Large intestine (tissue), 3 donors: ENCODE measurements at regions not wholly inside any gene's neighbourhood (a gene's known extent, or its start where the extent isn't known, plus 50 kb on each side); places are given as distances from the start of the nearest gene placed in this dataset.

Source experiments
- DNase-seq, 2 donors: peaks; one replicate each; pipeline versions ENCODE4 v3.0.0 to v3.0.0-alpha.2; 2013
- H3K27ac ChIP-seq: one replicate; pipeline ENCODE4 v1.5.1; 2013; ENCODE audit warnings: low read length
- H3K27me3 ChIP-seq: 2 replicates; pipeline ENCODE4 v1.6.1; 2013; ENCODE audit warnings: low read length; ENCODE audit not compliant: control insufficient read depth, insufficient read depth
- H3K36me3 ChIP-seq: 2 replicates; pipeline ENCODE4 v1.6.1; 2013; ENCODE audit warnings: low read length; ENCODE audit not compliant: control insufficient read depth, insufficient read depth
- H3K4me1 ChIP-seq: one replicate; pipeline ENCODE4 v1.6.1; 2013; ENCODE audit warnings: low read length; ENCODE audit not compliant: control insufficient read depth, insufficient read depth
- H3K4me3 ChIP-seq: one replicate; pipeline ENCODE4 v1.5.1; 2013; ENCODE audit warnings: low read length
- H3K9me3 ChIP-seq: one replicate; pipeline ENCODE4 v1.6.1; 2013; ENCODE audit warnings: mild to moderate bottlenecking, low read depth, low read length, moderate library complexity; ENCODE audit not compliant: control insufficient read depth
- WGBS: methylation state at CpG from one replicate; pipeline ENCODE4 v1.1.5; 2013; ENCODE audit warnings: low lambda C conversion rate; ENCODE audit not compliant: insufficient coverage; 5-methylcytosine and 5-hydroxymethylcytosine counted together

- Histone ChIP-seq H3K4me1 (peaks cover 4% of the 10 kb centered on the region), H3K27ac (peak overlapping the region; percentile 40), H3K27me3 (no peaks in the 10 kb centered on the region), H3K4me3 (no peak overlapping the region), H3K9me3 (no peaks in the 10 kb centered on the region), H3K36me3 (no peaks in the 10 kb centered on the region)
- peak in 1 of 2 donors; percentile 27 for DNase-seq
- 38% methylated on average over 1 of the region's 2 CpGs for WGBS
Observed at GRCh38 chr10:57884965-57885617, 382.6 kb downstream of the IPMK start.

- DNase-seq: no peak
- Histone ChIP-seq H3K4me1 (peaks cover 4% of the 10 kb centered on the region), H3K4me3 (no peak overlapping the region), H3K36me3 (no peaks in the 10 kb centered on the region), H3K27me3 (no peaks in the 10 kb centered on the region), H3K27ac (peak overlapping the region; percentile 40), H3K9me3 (no peaks in the 10 kb centered on the region)
- WGBS: 71% methylated on average over 1 of the region's 2 CpGs
Observed at GRCh38 chr10:57884407-57884806, 383.3 kb downstream of the IPMK start.

- Histone ChIP-seq H3K9me3 (no peaks in the 10 kb centered on the region), H3K4me3 (no peak overlapping the region), H3K4me1 (peaks cover 4% of the 10 kb centered on the region), H3K27ac (no peak overlapping the region), H3K36me3 (no peaks in the 10 kb centered on the region), H3K27me3 (no peaks in the 10 kb centered on the region)
- DNase-seq: no peak
- no CpG with 5 or more reads among the region's 1 CpG for WGBS
Observed at GRCh38 chr10:57880446-57881227, 387.1 kb downstream of the IPMK start.

GRCh38 chr10:57874810-57875209 is 392.9 kb downstream of the IPMK start:
- H3K27ac ChIP-seq: no peak overlapping the region
- H3K4me1 ChIP-seq: no peaks in the 10 kb centered on the region
- DNase-seq: no peak
- no peak overlapping the region for H3K4me3 ChIP-seq
- no peaks in the 10 kb centered on the region for H3K27me3 ChIP-seq
- WGBS: 100% methylated on average over 1 of the region's 4 CpGs
- no peaks in the 10 kb centered on the region for H3K9me3 ChIP-seq
- H3K36me3 ChIP-seq: no peaks in the 10 kb centered on the region

GRCh38 chr10:57867241-57867640 is 400.5 kb downstream of the IPMK start:
- WGBS: 38% methylated on average over 1 of the region's 1 CpG

GRCh38 chr10:57864765-57865680 is 402.7 kb downstream of the IPMK start:
- H3K4me3 ChIP-seq: no peak overlapping the region
- peak; percentile 84 to 92 for DNase-seq
- H3K36me3 ChIP-seq: no peaks in the 10 kb centered on the region
- H3K4me1 ChIP-seq: peaks cover 19% of the 10 kb centered on the region
- H3K27ac ChIP-seq: peak overlapping the region; percentile 49
- no CpG with 5 or more reads among the region's 2 CpGs for WGBS
- no peaks in the 10 kb centered on the region for H3K9me3 ChIP-seq
- no peaks in the 10 kb centered on the region for H3K27me3 ChIP-seq

More at GRCh38 chr10:57867241-57867640, 400.5 kb downstream of the IPMK start:
- no peak overlapping the region for H3K27ac ChIP-seq
- DNase-seq: no peak
- no peak overlapping the region for H3K4me3 ChIP-seq
- H3K27me3 ChIP-seq: no peaks in the 10 kb centered on the region
- H3K36me3 ChIP-seq: no peaks in the 10 kb centered on the region
- H3K4me1 ChIP-seq: peaks cover 19% of the 10 kb centered on the region
- no peaks in the 10 kb centered on the region for H3K9me3 ChIP-seq

- H3K36me3 ChIP-seq: no peaks in the 10 kb centered on the region
- no CpG with 5 or more reads among the region's 1 CpG for WGBS
- no peaks in the 10 kb centered on the region for H3K27me3 ChIP-seq
- H3K4me1 ChIP-seq: no peaks in the 10 kb centered on the region
- no peak overlapping the region for H3K4me3 ChIP-seq
- no peaks in the 10 kb centered on the region for H3K9me3 ChIP-seq
- H3K27ac ChIP-seq: no peak overlapping the region
- peak in 1 of 2 donors; percentile 2 for DNase-seq
Observed at GRCh38 chr10:57849691-57850357, 417.9 kb downstream of the IPMK start.

GRCh38 chr10:57846307-57847065 is 421.2 kb downstream of the IPMK start:
- no peaks in the 10 kb centered on the region for H3K9me3 ChIP-seq
- H3K27ac ChIP-seq: no peak overlapping the region
- H3K4me1 ChIP-seq: no peaks in the 10 kb centered on the region
- H3K4me3 ChIP-seq: no peak overlapping the region
- H3K36me3 ChIP-seq: no peaks in the 10 kb centered on the region
- WGBS: 83% methylated on average over 1 of the region's 2 CpGs
- no peaks in the 10 kb centered on the region for H3K27me3 ChIP-seq
- DNase-seq: no peak

GRCh38 chr10:57844387-57844998 is 423.2 kb downstream of the IPMK start:
- Histone ChIP-seq H3K27ac (no peak overlapping the region), H3K27me3 (no peaks in the 10 kb centered on the region), H3K4me1 (no peaks in the 10 kb centered on the region), H3K4me3 (no peak overlapping the region), H3K36me3 (no peaks in the 10 kb centered on the region), H3K9me3 (no peaks in the 10 kb centered on the region)
- peak; percentile 16 to 23 for DNase-seq
- WGBS: 57% methylated on average over 1 of the region's 4 CpGs
